ENCODE measurements at regions not wholly inside any gene's neighbourhood (a gene's known extent, or its start where the extent isn't known, plus 50 kb on each side); places are given as distances from the start of the nearest gene placed in this dataset.

- Histone ChIP-seq H3K36me3 (ENCODE audit: control insufficient read depth, insufficient read depth, low read length) (no peaks in the 10 kb centered on the region), H3K4me3 (ENCODE audit: low read depth, low read length) (no peak overlapping the region), H3K9me3 (no peaks in the 10 kb centered on the region), H3K4me1 (no peaks in the 10 kb centered on the region), H3K27me3 (replicated peaks; ENCODE audit: control insufficient read depth, insufficient read depth, low read length) (no peaks in the 10 kb centered on the region)
- Mint-ChIP-seq H3K27ac (ENCODE audit: unreplicated experiment) (no peak overlapping the region), H3K36me3 (ENCODE audit: insufficient read depth, unreplicated experiment) (no peaks in the 10 kb centered on the region), H3K4me3 (ENCODE audit: unreplicated experiment) (no peak overlapping the region), H3K4me1 (ENCODE audit: low read depth, unreplicated experiment) (no peaks in the 10 kb centered on the region), H3K27me3 (ENCODE audit: insufficient read depth, unreplicated experiment) (peaks cover 8% of the 10 kb centered on the region), H3K9me3 (ENCODE audit: unreplicated experiment) (no peaks in the 10 kb centered on the region)
- CTCF ChIA-PET, result no interaction called here
- no peak for TF ChIP-seq CTCF (IDR thresholded peaks at IDR 0.05; ENCODE audit: insufficient read depth in 1 of 2, low read depth in 1 of 2, low read length in 1 of 2, severe bottlenecking in 1 of 2, unreplicated experiment in 1 of 2)
- POLR2A ChIA-PET, result no interaction called here
- DNase-seq, result peak in 1 of 2 experiments; percentile 31
- intact Hi-C loops (cut with micrococcal nuclease; ENCODE audit: unreplicated experiment), result no loop called here
- no TSS peak for BruUV-seq (replicated peaks)
Observed at GRCh38 chr14:105709281-105710118, 183.1 kb downstream of the TMEM121 start.

- no TSS peak for BruUV-seq (replicated peaks)
- POLR2A ChIA-PET, result no interaction called here
- CTCF ChIA-PET, result no interaction called here
- no peaks in the 10 kb centered on the region for H3K36me3 ChIP-seq (ENCODE audit: control insufficient read depth, insufficient read depth, low read length)
- no peak overlapping the region for H3K4me3 ChIP-seq (ENCODE audit: low read depth, low read length)
- Mint-ChIP-seq H3K4me1 (ENCODE audit: low read depth, unreplicated experiment) (no peaks in the 10 kb centered on the region), H3K4me3 (ENCODE audit: unreplicated experiment) (no peak overlapping the region), H3K36me3 (ENCODE audit: insufficient read depth, unreplicated experiment) (no peaks in the 10 kb centered on the region), H3K27me3 (ENCODE audit: insufficient read depth, unreplicated experiment) (peaks cover 3% of the 10 kb centered on the region), H3K9me3 (ENCODE audit: unreplicated experiment) (no peaks in the 10 kb centered on the region), H3K27ac (ENCODE audit: unreplicated experiment) (no peak overlapping the region)
- no peaks in the 10 kb centered on the region for H3K9me3 ChIP-seq
- no peak for TF ChIP-seq CTCF (IDR thresholded peaks at IDR 0.05; ENCODE audit: insufficient read depth in 1 of 2, low read depth in 1 of 2, low read length in 1 of 2, severe bottlenecking in 1 of 2, unreplicated experiment in 1 of 2)
- no peaks in the 10 kb centered on the region for H3K4me1 ChIP-seq
- DNase-seq, result peak in 1 of 2 experiments; percentile 29
- intact Hi-C loops (cut with micrococcal nuclease; ENCODE audit: unreplicated experiment), result no loop called here
- H3K27me3 ChIP-seq (replicated peaks; ENCODE audit: control insufficient read depth, insufficient read depth, low read length), result no peaks in the 10 kb centered on the region
Observed at GRCh38 chr14:105710119-105711043, 184.0 kb downstream of the TMEM121 start.

GRCh38 chr14:105711044-105711620 is 184.7 kb downstream of the TMEM121 start:
- no peaks in the 10 kb centered on the region for H3K4me1 ChIP-seq
- no peak overlapping the region for H3K27ac Mint-ChIP-seq (ENCODE audit: unreplicated experiment)
- BruUV-seq (replicated peaks), result no TSS peak
- H3K9me3 Mint-ChIP-seq (ENCODE audit: unreplicated experiment), result no peaks in the 10 kb centered on the region
- intact Hi-C loops (cut with micrococcal nuclease; ENCODE audit: unreplicated experiment), result no loop called here
- H3K27me3 Mint-ChIP-seq (ENCODE audit: insufficient read depth, unreplicated experiment), result no peaks in the 10 kb centered on the region
- no peak for TF ChIP-seq CTCF (IDR thresholded peaks at IDR 0.05; ENCODE audit: insufficient read depth in 1 of 2, low read depth in 1 of 2, low read length in 1 of 2, severe bottlenecking in 1 of 2, unreplicated experiment in 1 of 2)
- H3K9me3 ChIP-seq, result no peaks in the 10 kb centered on the region
- POLR2A ChIA-PET, result no interaction called here
- H3K4me3 ChIP-seq (ENCODE audit: low read depth, low read length), result no peak overlapping the region
- no peak overlapping the region for H3K4me3 Mint-ChIP-seq (ENCODE audit: unreplicated experiment)
- no peaks in the 10 kb centered on the region for H3K4me1 Mint-ChIP-seq (ENCODE audit: low read depth, unreplicated experiment)
- peak in 1 of 2 experiments; percentile 16 for DNase-seq
- H3K36me3 Mint-ChIP-seq (ENCODE audit: insufficient read depth, unreplicated experiment), result no peaks in the 10 kb centered on the region
- no peaks in the 10 kb centered on the region for H3K36me3 ChIP-seq (ENCODE audit: control insufficient read depth, insufficient read depth, low read length)
- CTCF ChIA-PET, result interaction anchor here (0.7 kb wide), 1 partner anchor 123 kb away, joined by 3 read pairs; no protein-coding TSS in a partner anchor
- no peaks in the 10 kb centered on the region for H3K27me3 ChIP-seq (replicated peaks; ENCODE audit: control insufficient read depth, insufficient read depth, low read length)
